H9 (cell line): ENCODE measurements at regions not wholly inside any gene's neighbourhood (a gene's known extent, or its start where the extent isn't known, plus 50 kb on each side); places are given as distances from the start of the nearest gene placed in this dataset.

Experiments
- DNase-seq: peaks from one replicate; pipeline ENCODE4 v3.0.0-alpha.2; 2017
- H2AFZ ChIP-seq: one replicate; pipeline ENCODE4 v1.6.1; 2013; ENCODE audit warnings: mild to moderate bottlenecking, low read length, control low read depth, moderate library complexity
- H2AK5ac ChIP-seq: 2 replicates; pipeline ENCODE4 v1.6.1; 2013; ENCODE audit warnings: low read length, control low read depth, mixed read lengths; ENCODE audit not compliant: insufficient read length
- H2BK120ac ChIP-seq: one replicate; pipeline ENCODE4 v1.6.1; 2013; ENCODE audit warnings: low read depth, mild to moderate bottlenecking, low read length, control low read depth, inconsistent platforms; ENCODE audit not compliant: poor library complexity, severe bottlenecking
- H2BK12ac ChIP-seq: 2 replicates; pipeline ENCODE4 v1.6.1; 2013; ENCODE audit warnings: low read length, control low read depth, mixed read lengths, low read depth; ENCODE audit not compliant: insufficient read length
- H2BK15ac ChIP-seq: 2 replicates; pipeline ENCODE4 v1.6.1; 2013; ENCODE audit warnings: low read depth, low read length, control low read depth
- H2BK20ac ChIP-seq: one replicate; pipeline ENCODE4 v1.6.1; 2013; ENCODE audit warnings: low read depth, mild to moderate bottlenecking, low read length, control low read depth, inconsistent platforms; ENCODE audit not compliant: poor library complexity, severe bottlenecking
- H2BK5ac ChIP-seq: 2 replicates; pipeline ENCODE4 v1.6.1; 2013; ENCODE audit warnings: low read length, control low read depth, mixed read lengths; ENCODE audit not compliant: insufficient read length
- H3K14ac ChIP-seq: 2 replicates; pipeline ENCODE4 v1.6.1; 2013; ENCODE audit warnings: low read length, control low read depth; ENCODE audit not compliant: insufficient read depth
- H3K18ac ChIP-seq: 2 replicates; pipeline ENCODE4 v1.6.1; 2013; ENCODE audit warnings: low read depth, mild to moderate bottlenecking, mixed read lengths, low read length, control low read depth; ENCODE audit not compliant: insufficient read length
- H3K23ac ChIP-seq: 2 replicates; pipeline ENCODE4 v1.6.1; 2013; ENCODE audit warnings: low read length, control low read depth, mixed read lengths, low read depth; ENCODE audit not compliant: insufficient read length
- H3K23me2 ChIP-seq: 2 replicates; pipeline ENCODE4 v1.6.1; 2013; ENCODE audit warnings: low read depth, mild to moderate bottlenecking, mixed read lengths, low read length, control low read depth; ENCODE audit not compliant: insufficient read length, poor library complexity, severe bottlenecking
- H3K27ac ChIP-seq: 2 replicates; pipeline ENCODE4 v1.5.1; 2013; ENCODE audit warnings: low read length, control low read depth, mixed read lengths, low read depth; ENCODE audit not compliant: insufficient read length
- H3K27me3 ChIP-seq: 2 replicates; pipeline ENCODE4 v1.6.1; 2013; ENCODE audit warnings: low read length, control low read depth, inconsistent platforms; ENCODE audit not compliant: insufficient read depth
- H3K4ac ChIP-seq: 2 replicates; pipeline ENCODE4 v1.6.1; 2013; ENCODE audit warnings: low read depth, mild to moderate bottlenecking, control low read depth, inconsistent platforms, low read length, moderate library complexity
- H3K4me1 ChIP-seq: 2 replicates; pipeline ENCODE4 v1.6.1; 2013; ENCODE audit warnings: low read length, control low read depth, inconsistent platforms; ENCODE audit not compliant: insufficient read depth
- H3K4me2 ChIP-seq: 2 replicates; pipeline ENCODE4 v1.6.1; 2013; ENCODE audit warnings: low read length, control low read depth, mixed read lengths; ENCODE audit not compliant: insufficient read length, insufficient read depth
- H3K56ac ChIP-seq: 2 replicates; pipeline ENCODE4 v1.6.1; 2013; ENCODE audit warnings: low read depth, mild to moderate bottlenecking, mixed read lengths, low read length, control low read depth; ENCODE audit not compliant: insufficient read length
- H3K79me1 ChIP-seq: 2 replicates; pipeline ENCODE4 v1.6.1; 2013; ENCODE audit warnings: low read depth, mild to moderate bottlenecking, moderate library complexity, low read length, control low read depth, inconsistent platforms; ENCODE audit not compliant: insufficient read depth, poor library complexity, severe bottlenecking
- H3K79me2 ChIP-seq: 2 replicates; pipeline ENCODE4 v1.6.1; 2013; ENCODE audit warnings: low read length, control low read depth, inconsistent platforms; ENCODE audit not compliant: insufficient read depth
- H3K9ac ChIP-seq: 2 replicates; pipeline ENCODE4 v1.6.1; 2013; ENCODE audit warnings: low read length, control low read depth, mixed read lengths; ENCODE audit not compliant: insufficient read length; ENCODE audit errors: extremely low read depth
- H3K9me3 ChIP-seq: one replicate; pipeline ENCODE4 v1.6.1; 2013; ENCODE audit warnings: low read depth, low read length, inconsistent platforms; ENCODE audit not compliant: control insufficient read depth
- H3T11ph ChIP-seq: one replicate; pipeline ENCODE4 v1.6.1; 2013; ENCODE audit warnings: mild to moderate bottlenecking, low read length, control low read depth, inconsistent platforms
- H4K20me1 ChIP-seq: one replicate; pipeline ENCODE4 v1.6.1; 2013; ENCODE audit not compliant: control insufficient read depth, insufficient read length, insufficient read depth
- H4K5ac ChIP-seq: 2 replicates; pipeline ENCODE4 v1.6.1; 2013; ENCODE audit warnings: low read depth, mild to moderate bottlenecking, mixed read lengths, low read length, control low read depth; ENCODE audit not compliant: insufficient read length
- H4K8ac ChIP-seq: replicated peaks from 2 replicates; pipeline ENCODE4 v1.6.1; 2013; ENCODE audit warnings: low read length, control low read depth, mixed read lengths, low read depth; ENCODE audit not compliant: insufficient read length
- H4K91ac ChIP-seq: 2 replicates; pipeline ENCODE4 v1.6.1; 2013; ENCODE audit warnings: low read depth, mild to moderate bottlenecking, moderate library complexity, mixed read lengths, low read length, control low read depth; ENCODE audit not compliant: insufficient read length
- H3K27ac Mint-ChIP-seq, 3 experiments: 2 replicates in 2 of 3; 3 replicates in 1 of 3; pipeline ENCODE4 v1.8.0; 2020 to 2021; ENCODE audit warnings: mixed read lengths in 3 of 3, mild to moderate bottlenecking in 1 of 3, moderate library complexity in 1 of 3
- H3K27me3 Mint-ChIP-seq: 2 replicates; pipeline ENCODE4 v1.8.0; 2021; ENCODE audit warnings: low read depth, mild to moderate bottlenecking, moderate library complexity, mixed read lengths
- H3K36me3 Mint-ChIP-seq, 3 experiments: 2 replicates in 2 of 3; 3 replicates in 1 of 3; pipeline ENCODE4 v1.8.0; 2020 to 2021; ENCODE audit warnings: low read depth in 3 of 3, mixed read lengths in 3 of 3; ENCODE audit not compliant: insufficient read depth in 1 of 3
- H3K4me1 Mint-ChIP-seq, 2 experiments: 2 replicates each; pipeline ENCODE4 v1.8.0; 2020; ENCODE audit warnings: mixed read lengths in 2 of 2
- H3K4me3 Mint-ChIP-seq, 2 experiments: 2 replicates in 1 of 2; 3 replicates in 1 of 2; pipeline ENCODE4 v1.8.0; 2020 to 2021; ENCODE audit warnings: mild to moderate bottlenecking in 2 of 2, mixed read lengths in 2 of 2, moderate library complexity in 1 of 2
- H3K9me3 Mint-ChIP-seq, 2 experiments: 2 replicates in 1 of 2; 3 replicates in 1 of 2; pipeline ENCODE4 v1.8.0; 2020; ENCODE audit warnings: mild to moderate bottlenecking in 2 of 2, mixed read lengths in 2 of 2, moderate library complexity in 1 of 2
- WGBS: extraction: QIAGEN DNeasy Blood & Tissue Kit; methylation state at CpG from one replicate; pipeline ENCODE4 v1.1.7; 2013; ENCODE audit warnings: missing lambda C conversion rate, low lambda C conversion rate, mixed read lengths; ENCODE audit not compliant: insufficient read length; ENCODE audit errors: extremely low coverage; 5-methylcytosine and 5-hydroxymethylcytosine counted together
- TF ChIP-seq, protein P1 (sequence below): fragments of 200-600 bp; sonication (generic); conservative IDR thresholded peaks from 3 replicates; pipeline ENCODE4 v1.8.0; 2021; ENCODE audit warnings: antibody characterized with exemption, mild to moderate bottlenecking

DNA sequence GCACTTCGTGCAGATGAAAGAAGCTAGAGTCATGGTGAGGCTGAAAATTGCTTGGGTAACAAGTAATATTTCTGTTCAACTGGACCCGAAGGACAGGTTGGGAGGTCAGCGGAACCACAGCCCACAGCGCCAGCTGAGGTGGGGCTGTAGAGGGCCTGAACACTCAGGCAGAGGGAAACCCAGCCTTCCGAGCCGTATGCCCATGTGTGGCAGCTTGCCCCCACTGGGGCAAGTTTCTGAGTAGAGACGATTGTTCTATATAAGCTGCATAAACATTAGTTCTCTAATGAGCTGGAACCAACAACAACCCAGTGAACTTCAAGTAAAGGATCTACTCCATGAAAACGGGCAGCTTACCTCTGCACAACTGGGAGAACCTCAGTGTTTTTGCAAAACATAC, 58.4 kb upstream of the TNS3 start:
- H3K23me2 ChIP-seq = no peaks in the 10 kb centered on the region
- H3K9me3 ChIP-seq = no peaks in the 10 kb centered on the region
- H3K9ac ChIP-seq = no peak overlapping the region
- no peaks in the 10 kb centered on the region for H3K27me3 ChIP-seq
- H3T11ph ChIP-seq = no peak overlapping the region
- H4K91ac ChIP-seq = no peak overlapping the region
- Mint-ChIP-seq H3K27ac (no peak overlapping the region), H3K36me3 (peaks cover 0 to 12% (median 4%) of the 10 kb centered on the region in 3 experiments; a peak in 5 of 7 replicates), H3K4me1 (peaks cover 21 to 30% of the 10 kb centered on the region in 2 experiments), H3K27me3 (peaks cover 12% of the 10 kb centered on the region), H3K4me3 (no peak overlapping the region), H3K9me3 (peaks cover 6 to 12% of the 10 kb centered on the region in 2 experiments)
- no peaks in the 10 kb centered on the region for H3K79me2 ChIP-seq
- no peak overlapping the region for H3K4me2 ChIP-seq
- H3K4ac ChIP-seq = no peak overlapping the region
- no peak for DNase-seq
- H3K23ac ChIP-seq = no peak overlapping the region
- peaks cover 3% of the 10 kb centered on the region; the same call in 1 of the 2 replicates for H3K4me1 ChIP-seq
- no CpG with 5 or more reads among the region's 8 CpGs for WGBS
- H2BK15ac ChIP-seq = no peak overlapping the region
- no peak overlapping the region for H2BK5ac ChIP-seq
- H3K18ac ChIP-seq = no peak overlapping the region
- no peak overlapping the region for H4K5ac ChIP-seq
- TF ChIP-seq, protein P1, sequence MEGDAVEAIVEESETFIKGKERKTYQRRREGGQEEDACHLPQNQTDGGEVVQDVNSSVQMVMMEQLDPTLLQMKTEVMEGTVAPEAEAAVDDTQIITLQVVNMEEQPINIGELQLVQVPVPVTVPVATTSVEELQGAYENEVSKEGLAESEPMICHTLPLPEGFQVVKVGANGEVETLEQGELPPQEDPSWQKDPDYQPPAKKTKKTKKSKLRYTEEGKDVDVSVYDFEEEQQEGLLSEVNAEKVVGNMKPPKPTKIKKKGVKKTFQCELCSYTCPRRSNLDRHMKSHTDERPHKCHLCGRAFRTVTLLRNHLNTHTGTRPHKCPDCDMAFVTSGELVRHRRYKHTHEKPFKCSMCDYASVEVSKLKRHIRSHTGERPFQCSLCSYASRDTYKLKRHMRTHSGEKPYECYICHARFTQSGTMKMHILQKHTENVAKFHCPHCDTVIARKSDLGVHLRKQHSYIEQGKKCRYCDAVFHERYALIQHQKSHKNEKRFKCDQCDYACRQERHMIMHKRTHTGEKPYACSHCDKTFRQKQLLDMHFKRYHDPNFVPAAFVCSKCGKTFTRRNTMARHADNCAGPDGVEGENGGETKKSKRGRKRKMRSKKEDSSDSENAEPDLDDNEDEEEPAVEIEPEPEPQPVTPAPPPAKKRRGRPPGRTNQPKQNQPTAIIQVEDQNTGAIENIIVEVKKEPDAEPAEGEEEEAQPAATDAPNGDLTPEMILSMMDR = no peak
- H2AFZ ChIP-seq = no peak overlapping the region
- no peak overlapping the region for H2BK12ac ChIP-seq
- H2BK120ac ChIP-seq = no peak overlapping the region
- H3K14ac ChIP-seq = no peak overlapping the region
- H3K27ac ChIP-seq = no peak overlapping the region
- H4K8ac ChIP-seq = no peak overlapping the region
- no peak overlapping the region for H2BK20ac ChIP-seq
- H3K56ac ChIP-seq = no peak overlapping the region
- no peak overlapping the region for H2AK5ac ChIP-seq
- H3K79me1 ChIP-seq = no peaks in the 10 kb centered on the region
- H4K20me1 ChIP-seq = no peaks in the 10 kb centered on the region
